SIG-M5 treated with dmso at 0.1 percent for 504 hours (cell line): ENCODE measurements at regions not wholly inside any gene's neighbourhood (a gene's known extent, or its start where the extent isn't known, plus 50 kb on each side); places are given as distances from the start of the nearest gene placed in this dataset.

Experiments used
- DNase-seq: peaks from one replicate; lab custom pipeline; 2025; ENCODE audit not compliant: unreplicated experiment; lab: John Stamatoyannopoulos, UW

- no peak for DNase-seq
Observed at GRCh38 chr5:168182269-168182668, 109.2 kb upstream of the WWC1 start.

GRCh38 chr5:168184103-168184502 lies 107.3 kb upstream of the WWC1 start:
- no peak for DNase-seq

GRCh38 chr5:168186289-168187074 lies 105.0 kb upstream of the WWC1 start:
- DNase-seq = no peak

GRCh38 chr5:168187614-168188013 lies 103.8 kb upstream of the WWC1 start:
- DNase-seq = no peak

GRCh38 chr5:168188182-168188581 lies 103.3 kb upstream of the WWC1 start:
- DNase-seq = no peak

GRCh38 chr5:168192120-168192519 lies 99.3 kb upstream of the WWC1 start:
- DNase-seq = no peak

GRCh38 chr5:168193493-168194250 lies 97.8 kb upstream of the WWC1 start:
- no peak for DNase-seq

- DNase-seq = no peak
Observed at GRCh38 chr5:168195110-168195509, 96.3 kb upstream of the WWC1 start.

GRCh38 chr5:168198359-168198758 lies 93.1 kb upstream of the WWC1 start:
- no peak for DNase-seq

GRCh38 chr5:168202996-168203395 lies 88.4 kb upstream of the WWC1 start:
- no peak for DNase-seq

- DNase-seq = no peak
Observed at GRCh38 chr5:168204165-168204564, 87.3 kb upstream of the WWC1 start.

- no peak for DNase-seq
Observed at GRCh38 chr5:168207450-168208029, 83.9 kb upstream of the WWC1 start.

GRCh38 chr5:168209244-168209995 lies 82.0 kb upstream of the WWC1 start:
- no peak for DNase-seq

GRCh38 chr5:168209997-168210396 lies 81.4 kb upstream of the WWC1 start:
- no peak for DNase-seq

GRCh38 chr5:168211245-168211644 lies 80.2 kb upstream of the WWC1 start:
- no peak for DNase-seq

GRCh38 chr5:168211936-168212335 lies 79.5 kb upstream of the WWC1 start:
- no peak for DNase-seq

GRCh38 chr5:168214071-168214470 lies 77.4 kb upstream of the WWC1 start:
- no peak for DNase-seq

GRCh38 chr5:168214886-168215285 lies 76.6 kb upstream of the WWC1 start:
- no peak for DNase-seq

GRCh38 chr5:168215646-168216045 lies 75.8 kb upstream of the WWC1 start:
- no peak for DNase-seq

GRCh38 chr5:168216989-168217388 lies 74.5 kb upstream of the WWC1 start:
- no peak for DNase-seq

- DNase-seq = no peak
Observed at GRCh38 chr5:168217497-168217896, 73.9 kb upstream of the WWC1 start.
